GM23338 (cell line): ENCODE measurements at regions not wholly inside any gene's neighbourhood (a gene's known extent, or its start where the extent isn't known, plus 50 kb on each side); places are given as distances from the start of the nearest gene placed in this dataset.

Source experiments
- ATAC-seq: fragments of 200-7000 bp; cut with Tn5 transposase; 3 replicates; pipeline ENCODE4 v1.9.1; 2020
- DNase-seq: peaks from one replicate; pipeline ENCODE4 v3.0.0-alpha.2; 2015; ENCODE audit warnings: low spot score
- H2AFZ ChIP-seq: fragments of 200-600 bp; sonication (generic); 2 replicates; pipeline ENCODE4 v1.8.0; 2016; ENCODE audit warnings: antibody characterized with exemption, mild to moderate bottlenecking, moderate library complexity
- H3F3A ChIP-seq: fragments of 200-600 bp; sonication (generic); replicated peaks from 2 replicates; pipeline ENCODE4 v1.8.0; 2017; ENCODE audit warnings: antibody characterized with exemption, mixed run types, low read depth
- H3K27ac ChIP-seq: fragments of 200-600 bp; sonication (generic); 2 replicates; pipeline ENCODE4 v1.6.1; 2016; ENCODE audit warnings: low read depth
- H3K27me3 ChIP-seq: fragments of 200-600 bp; sonication (generic); 2 replicates; pipeline ENCODE4 v1.8.0; 2016; ENCODE audit warnings: mild to moderate bottlenecking, mixed run types, moderate library complexity; ENCODE audit not compliant: insufficient read depth
- H3K36me3 ChIP-seq: fragments of 200-600 bp; sonication (generic); 2 replicates; pipeline ENCODE4 v1.8.0; 2016; ENCODE audit warnings: mild to moderate bottlenecking; ENCODE audit not compliant: insufficient read depth
- H3K4me1 ChIP-seq: fragments of 200-600 bp; sonication (generic); 2 replicates; pipeline ENCODE4 v1.8.0; 2016; ENCODE audit warnings: mild to moderate bottlenecking, moderate library complexity; ENCODE audit not compliant: insufficient read depth
- H3K4me2 ChIP-seq: fragments of 200-600 bp; sonication (generic); 2 replicates; pipeline ENCODE4 v1.7.1; 2017; ENCODE audit warnings: mixed run types
- H3K4me3 ChIP-seq: fragments of 200-600 bp; sonication (generic); 2 replicates; pipeline ENCODE4 v1.6.1; 2016; ENCODE audit warnings: mixed run types
- H3K79me2 ChIP-seq: fragments of 200-600 bp; sonication (generic); replicated peaks from 2 replicates; pipeline ENCODE4 v1.8.0; 2017; ENCODE audit warnings: mild to moderate bottlenecking; ENCODE audit not compliant: insufficient read depth
- H3K9me2 ChIP-seq: fragments of 200-600 bp; sonication (generic); 2 replicates; pipeline ENCODE4 v1.8.0; 2017; ENCODE audit not compliant: insufficient read depth
- H4K20me1 ChIP-seq: fragments of 200-600 bp; sonication (generic); replicated peaks from 2 replicates; pipeline ENCODE4 v1.8.0; 2017; ENCODE audit warnings: mild to moderate bottlenecking; ENCODE audit not compliant: insufficient read depth
- H3K27ac Mint-ChIP-seq: 2 replicates; pipeline ENCODE4 v1.8.0; 2020; ENCODE audit warnings: inconsistent platforms, mild to moderate bottlenecking, moderate library complexity, mixed read lengths
- H3K27me3 Mint-ChIP-seq: 3 replicates; pipeline ENCODE4 v1.8.0; 2022; ENCODE audit warnings: low read depth, mild to moderate bottlenecking, moderate library complexity, mixed read lengths, inconsistent platforms; ENCODE audit not compliant: insufficient read depth, poor library complexity
- H3K36me3 Mint-ChIP-seq: 3 replicates; pipeline ENCODE4 v1.8.0; 2021; ENCODE audit warnings: low read depth, mild to moderate bottlenecking, inconsistent platforms, moderate library complexity, mixed read lengths
- H3K4me1 Mint-ChIP-seq: 3 replicates; pipeline ENCODE4 v1.8.0; 2020; ENCODE audit warnings: mild to moderate bottlenecking, inconsistent platforms, mixed read lengths
- H3K4me3 Mint-ChIP-seq: 3 replicates; pipeline ENCODE4 v1.8.0; 2021; ENCODE audit warnings: moderate library complexity, mild to moderate bottlenecking, inconsistent platforms, mixed read lengths
- H3K9me3 Mint-ChIP-seq: 3 replicates; pipeline ENCODE4 v1.8.0; 2020; ENCODE audit warnings: moderate library complexity, mild to moderate bottlenecking, inconsistent platforms, mixed read lengths
- EZH2 ChIP-seq: fragments of 200-600 bp; sonication (generic); IDR thresholded peaks from one replicate; pipeline ENCODE4 v1.8.0; 2017; ENCODE audit warnings: antibody characterized with exemption, mild to moderate bottlenecking, low read depth; ENCODE audit not compliant: unreplicated experiment
- EZH2phosphoT487 ChIP-seq: fragments of 200-600 bp; sonication (generic); IDR thresholded peaks from one replicate; pipeline ENCODE4 v1.8.1; 2018; ENCODE audit warnings: antibody characterized with exemption; ENCODE audit not compliant: unreplicated experiment
- ZNF331 ChIP-seq: fragments of 250-450 bp; sonication (Bioruptor Pico); IDR thresholded peaks from 2 replicates; pipeline ENCODE4 v1.5.0; 2020; ENCODE audit warnings: low read depth, mild to moderate bottlenecking, moderate library complexity
- ZNF462 ChIP-seq: fragments of 250-450 bp; sonication (Bioruptor Pico); IDR thresholded peaks from 2 replicates; pipeline ENCODE4 v1.5.0; 2020; ENCODE audit warnings: mild to moderate bottlenecking, moderate library complexity
- TF ChIP-seq, protein P1 (sequence below): IDR thresholded peaks from 2 replicates; pipeline ENCODE4 v1.6.1; 2016; ENCODE audit warnings: antibody characterized with exemption

DNA sequence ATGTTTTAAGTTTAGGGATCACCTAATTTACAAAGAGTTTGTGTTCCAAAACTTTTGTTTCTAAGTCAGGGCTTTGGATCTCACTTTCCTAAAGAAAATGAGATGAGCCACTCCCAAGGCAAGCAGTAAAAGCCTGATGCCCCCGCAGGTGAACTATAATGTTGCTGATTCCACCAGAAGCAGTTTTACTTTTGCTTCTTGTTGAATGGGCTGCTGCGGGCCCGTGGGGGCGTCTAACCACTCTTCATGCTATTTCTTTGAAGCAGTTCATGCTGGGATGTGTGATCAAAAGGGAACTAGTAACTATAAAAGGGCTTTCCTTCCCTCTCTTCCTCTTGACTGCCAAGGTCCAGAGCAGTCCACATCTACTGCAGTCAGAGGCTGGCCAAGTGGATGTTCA lies 118.7 kb upstream of the NEBL start (continued):
- TF ChIP-seq ZNF462 (no peak), ZNF331 (no peak)
- TF ChIP-seq, protein P1, sequence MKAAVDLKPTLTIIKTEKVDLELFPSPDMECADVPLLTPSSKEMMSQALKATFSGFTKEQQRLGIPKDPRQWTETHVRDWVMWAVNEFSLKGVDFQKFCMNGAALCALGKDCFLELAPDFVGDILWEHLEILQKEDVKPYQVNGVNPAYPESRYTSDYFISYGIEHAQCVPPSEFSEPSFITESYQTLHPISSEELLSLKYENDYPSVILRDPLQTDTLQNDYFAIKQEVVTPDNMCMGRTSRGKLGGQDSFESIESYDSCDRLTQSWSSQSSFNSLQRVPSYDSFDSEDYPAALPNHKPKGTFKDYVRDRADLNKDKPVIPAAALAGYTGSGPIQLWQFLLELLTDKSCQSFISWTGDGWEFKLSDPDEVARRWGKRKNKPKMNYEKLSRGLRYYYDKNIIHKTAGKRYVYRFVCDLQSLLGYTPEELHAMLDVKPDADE, result no peak

GRCh38 chr10:21014141-21014540 lies 117.0 kb upstream of the NEBL start:
- H3K4me3 Mint-ChIP-seq, result no peak overlapping the region

More at GRCh38 chr10:21014141-21014540, 117.0 kb upstream of the NEBL start:
- Mint-ChIP-seq H3K27ac (no peak overlapping the region), H3K27me3 (peaks cover 2% of the 10 kb centered on the region), H3K36me3 (no peaks in the 10 kb centered on the region), H3K4me1 (no peaks in the 10 kb centered on the region; the same call in 2 of the 3 replicates), H3K9me3 (no peaks in the 10 kb centered on the region)
- H3K4me2 ChIP-seq, result no peak overlapping the region
- DNase-seq (no peak), ATAC-seq (no peak)
- no peaks in the 10 kb centered on the region for H3K27me3 ChIP-seq
- H4K20me1 ChIP-seq, result no peaks in the 10 kb centered on the region
- H3K27ac ChIP-seq, result no peak overlapping the region
- no peaks in the 10 kb centered on the region for H3K9me2 ChIP-seq
- no peaks in the 10 kb centered on the region for H3F3A ChIP-seq
- no peak overlapping the region for H3K4me3 ChIP-seq
- TF ChIP-seq ZNF462 (no peak), EZH2phosphoT487 (no peak), EZH2 (no peak)
- H2AFZ ChIP-seq, result no peak overlapping the region
- H3K79me2 ChIP-seq, result no peaks in the 10 kb centered on the region
- H3K4me1 ChIP-seq, result no peaks in the 10 kb centered on the region
- no peaks in the 10 kb centered on the region for H3K36me3 ChIP-seq
